ENCODE measurements at regions not wholly inside any gene's neighbourhood (a gene's known extent, or its start where the extent isn't known, plus 50 kb on each side); places are given as distances from the start of the nearest gene placed in this dataset.

GRCh38 chr7:42768045-42768444 lies 143.8 kb downstream of the C7orf25 start:
- TF ChIP-seq CTCF (IDR thresholded peaks at IDR 0.05), result no peak
- TF ChIP-seq POLR2A (IDR thresholded peaks at IDR 0.05), result no peak
